Nephron progenitor cell (in vitro differentiated cells): ENCODE measurements at regions not wholly inside any gene's neighbourhood (a gene's known extent, or its start where the extent isn't known, plus 50 kb on each side); places are given as distances from the start of the nearest gene placed in this dataset.
"Not testable (repeated sequence)": the region's sequence is repeated elsewhere in the genome, so short reads cannot be mapped to it uniquely, and the experiment has no call there.

ENCODE experiments used
- DNase-seq: peaks from one replicate; pipeline ENCODE4 v3.0.0; 2021
- H3K27ac Mint-ChIP-seq: 2 replicates; pipeline ENCODE4 v1.8.0; 2021; ENCODE audit warnings: mild to moderate bottlenecking, moderate library complexity, mixed read lengths
- H3K27me3 Mint-ChIP-seq: 2 replicates; pipeline ENCODE4 v1.8.0; 2021; ENCODE audit warnings: mild to moderate bottlenecking, low read depth, mixed read lengths; ENCODE audit not compliant: poor library complexity
- H3K36me3 Mint-ChIP-seq: 2 replicates; pipeline ENCODE4 v1.8.0; 2021; ENCODE audit warnings: low read depth, mixed read lengths
- H3K4me1 Mint-ChIP-seq: 2 replicates; pipeline ENCODE4 v1.8.0; 2021; ENCODE audit warnings: mixed read lengths
- H3K4me3 Mint-ChIP-seq: 2 replicates; pipeline ENCODE4 v1.8.0; 2021; ENCODE audit warnings: mild to moderate bottlenecking, moderate library complexity, mixed read lengths
- H3K9me3 Mint-ChIP-seq: 2 replicates; pipeline ENCODE4 v1.8.0; 2021; ENCODE audit warnings: mild to moderate bottlenecking, moderate library complexity, mixed read lengths
- CTCF ChIP-seq: fragments of 200-600 bp; sonication (generic); IDR thresholded peaks from 2 replicates; pipeline ENCODE4 v1.5.0; 2021; ENCODE audit warnings: antibody characterized with exemption

DNA sequence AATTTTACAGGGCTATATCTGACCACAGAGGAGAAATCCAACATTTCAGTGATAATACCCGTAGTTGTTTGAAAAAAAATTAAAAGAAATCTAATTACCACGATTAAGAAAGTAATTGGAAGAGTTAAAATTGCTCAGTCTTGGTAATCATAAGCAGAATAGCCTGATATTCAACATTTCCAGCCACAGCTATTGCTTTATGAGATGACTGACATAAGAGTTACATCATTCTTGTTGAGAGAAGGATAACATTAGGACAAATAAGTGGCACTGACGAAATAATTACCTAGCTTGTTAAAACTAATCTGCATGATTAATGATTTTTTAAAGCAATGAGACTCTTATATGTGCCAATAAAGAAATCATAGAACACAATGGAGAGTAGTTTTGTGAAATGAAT, 825.0 kb upstream of the GBE1 start:
- Mint-ChIP-seq H3K9me3 (peaks cover 15% of the 10 kb centered on the region), H3K4me1 (no peaks in the 10 kb centered on the region), H3K4me3 (no peak overlapping the region), H3K27me3 (no peaks in the 10 kb centered on the region), H3K36me3 (no peaks in the 10 kb centered on the region), H3K27ac (no peak overlapping the region)
- no peak for TF ChIP-seq CTCF
- DNase-seq = no peak

DNA sequence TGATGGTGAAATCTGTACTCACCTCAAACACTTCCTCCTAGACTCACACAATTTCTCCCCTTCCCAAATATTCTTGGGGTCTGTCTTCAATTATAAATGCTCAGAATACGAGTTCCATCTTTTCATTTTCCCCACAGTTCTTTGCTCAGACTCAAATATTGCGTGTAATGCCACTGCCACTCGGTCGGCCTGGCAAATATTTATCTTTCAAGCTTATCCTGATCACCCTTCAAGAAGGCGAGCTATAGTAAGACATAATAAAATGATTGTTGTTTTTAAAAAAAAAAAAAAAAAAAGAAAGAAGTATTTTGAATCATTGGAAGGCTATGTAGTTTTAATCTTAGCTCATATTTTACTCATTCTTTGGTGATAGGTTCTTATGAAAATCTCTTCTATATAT, 824.6 kb upstream of the GBE1 start:
- not testable (repeated sequence) for DNase-seq, H3K36me3 Mint-ChIP-seq, H3K4me1 Mint-ChIP-seq, H3K27me3 Mint-ChIP-seq, H3K4me3 Mint-ChIP-seq, H3K27ac Mint-ChIP-seq
- peaks cover 15% of the 10 kb centered on the region for H3K9me3 Mint-ChIP-seq

DNA sequence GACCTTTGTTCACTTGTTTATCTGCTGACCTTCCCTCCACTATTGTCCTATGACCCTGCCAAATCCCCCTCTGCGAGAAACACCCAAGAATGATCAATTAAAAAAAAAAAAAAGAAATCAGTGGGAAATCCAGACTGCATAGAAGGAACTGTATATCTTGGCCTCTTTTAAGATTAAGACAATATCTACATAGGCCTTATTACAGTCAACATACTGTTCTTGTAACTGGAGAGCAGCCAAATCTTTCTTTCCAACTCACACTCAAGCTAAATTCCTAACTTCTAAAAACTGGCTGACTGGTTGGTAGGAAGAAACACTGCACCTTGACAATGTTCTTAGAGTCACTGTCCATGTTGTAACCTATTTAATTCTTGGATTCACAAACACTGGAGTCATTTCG, 824.1 kb upstream of the GBE1 start:
- H3K36me3 Mint-ChIP-seq, DNase-seq, H3K27me3 Mint-ChIP-seq, H3K4me1 Mint-ChIP-seq, H3K4me3 Mint-ChIP-seq, H3K27ac Mint-ChIP-seq: not testable (repeated sequence)
- peaks cover 15% of the 10 kb centered on the region for H3K9me3 Mint-ChIP-seq

- peaks cover 15% of the 10 kb centered on the region for H3K9me3 Mint-ChIP-seq
- DNase-seq, H3K4me3 Mint-ChIP-seq, H3K36me3 Mint-ChIP-seq, H3K27me3 Mint-ChIP-seq, H3K4me1 Mint-ChIP-seq, H3K27ac Mint-ChIP-seq: not testable (repeated sequence)
Measured at GRCh38 chr3:82584861-82585260, 823.4 kb upstream of the GBE1 start.

- not testable (repeated sequence) for H3K4me1 Mint-ChIP-seq, H3K36me3 Mint-ChIP-seq, H3K4me3 Mint-ChIP-seq, DNase-seq, H3K27me3 Mint-ChIP-seq, H3K27ac Mint-ChIP-seq
- peaks cover 15% of the 10 kb centered on the region for H3K9me3 Mint-ChIP-seq
Measured at GRCh38 chr3:82584415-82584814, 823.0 kb upstream of the GBE1 start.

GRCh38 chr3:82581350-82581749, 819.9 kb upstream of the GBE1 start:
- no peak for TF ChIP-seq CTCF
- peaks cover 15% of the 10 kb centered on the region for H3K9me3 Mint-ChIP-seq
- H3K36me3 Mint-ChIP-seq = no peaks in the 10 kb centered on the region

GRCh38 chr3:82572721-82573120, 811.3 kb upstream of the GBE1 start:
- H3K27ac Mint-ChIP-seq = no peak overlapping the region
- no peak overlapping the region for H3K4me3 Mint-ChIP-seq
- no peaks in the 10 kb centered on the region for H3K27me3 Mint-ChIP-seq
- H3K36me3 Mint-ChIP-seq = no peaks in the 10 kb centered on the region
- H3K4me1 Mint-ChIP-seq = no peaks in the 10 kb centered on the region
- no peak for DNase-seq
- H3K9me3 Mint-ChIP-seq = no peaks in the 10 kb centered on the region
- no peak for TF ChIP-seq CTCF

More at GRCh38 chr3:82581350-82581749, 819.9 kb upstream of the GBE1 start:
- H3K4me1 Mint-ChIP-seq = no peaks in the 10 kb centered on the region
- no peak overlapping the region for H3K27ac Mint-ChIP-seq
- no peak for DNase-seq
- no peaks in the 10 kb centered on the region for H3K27me3 Mint-ChIP-seq
- no peak overlapping the region for H3K4me3 Mint-ChIP-seq

GRCh38 chr3:82568776-82569338, 807.4 kb upstream of the GBE1 start:
- no peak for DNase-seq
- H3K27me3 Mint-ChIP-seq = no peaks in the 10 kb centered on the region
- no peaks in the 10 kb centered on the region for H3K4me1 Mint-ChIP-seq
- H3K4me3 Mint-ChIP-seq = no peak overlapping the region
- TF ChIP-seq CTCF = no peak
- no peaks in the 10 kb centered on the region for H3K36me3 Mint-ChIP-seq
- H3K27ac Mint-ChIP-seq = no peak overlapping the region
- H3K9me3 Mint-ChIP-seq = no peaks in the 10 kb centered on the region
